Progenitor cell of endocrine pancreas (in vitro differentiated cells): ENCODE measurements at regions not wholly inside any gene's neighbourhood (a gene's known extent, or its start where the extent isn't known, plus 50 kb on each side); places are given as distances from the start of the nearest gene placed in this dataset.
"Not testable (repeated sequence)": the region's sequence is repeated elsewhere in the genome, so short reads cannot be mapped to it uniquely, and the experiment has no call there.

Experiments
- DNase-seq: peaks from one replicate; pipeline ENCODE4 v3.0.0; 2021; ENCODE audit warnings: low spot score; ENCODE audit not compliant: unreplicated experiment
- H3K27ac Mint-ChIP-seq: 2 replicates; pipeline ENCODE4 v1.8.0; 2021; ENCODE audit warnings: mild to moderate bottlenecking, moderate library complexity, mixed read lengths
- H3K27me3 Mint-ChIP-seq: 2 replicates; pipeline ENCODE4 v1.8.0; 2021; ENCODE audit warnings: mixed read lengths
- H3K36me3 Mint-ChIP-seq: 2 replicates; pipeline ENCODE4 v1.8.0; 2022; ENCODE audit warnings: mixed read lengths; ENCODE audit not compliant: insufficient read depth
- H3K4me1 Mint-ChIP-seq: 2 replicates; pipeline ENCODE4 v1.8.0; 2021; ENCODE audit warnings: low read depth, mixed read lengths
- H3K4me3 Mint-ChIP-seq: 2 replicates; pipeline ENCODE4 v1.8.0; 2021; ENCODE audit warnings: low read depth, mild to moderate bottlenecking, moderate library complexity, mixed read lengths
- H3K9me3 Mint-ChIP-seq: 2 replicates; pipeline ENCODE4 v1.8.0; 2021; ENCODE audit warnings: low read depth, mixed read lengths
- CTCF ChIP-seq: fragments of 200-600 bp; sonication (generic); IDR thresholded peaks from one replicate; pipeline ENCODE4 v1.5.0; 2021; ENCODE audit warnings: antibody characterized with exemption, mild to moderate bottlenecking; ENCODE audit not compliant: unreplicated experiment

GRCh38 chr3:36648241-36649034, 115.9 kb downstream of the DCLK3 start:
- H3K27me3 Mint-ChIP-seq, result peaks cover 11% of the 10 kb centered on the region
- no peak for TF ChIP-seq CTCF
- peaks cover under 1% of the 10 kb centered on the region for H3K9me3 Mint-ChIP-seq
- no peak overlapping the region for H3K27ac Mint-ChIP-seq
- no peak for DNase-seq
- no peaks in the 10 kb centered on the region for H3K36me3 Mint-ChIP-seq
- H3K4me3 Mint-ChIP-seq, result no peak overlapping the region
- peaks cover 8% of the 10 kb centered on the region for H3K4me1 Mint-ChIP-seq

GRCh38 chr3:36647423-36647853, 116.9 kb downstream of the DCLK3 start:
- Mint-ChIP-seq H3K27me3 (peaks cover 11% of the 10 kb centered on the region), H3K27ac (no peak overlapping the region), H3K9me3 (no peaks in the 10 kb centered on the region), H3K4me3 (no peak overlapping the region), H3K36me3 (no peaks in the 10 kb centered on the region), H3K4me1 (peaks cover 8% of the 10 kb centered on the region)
- TF ChIP-seq CTCF, result no peak
- no peak for DNase-seq

GRCh38 chr3:36643192-36643591, 121.2 kb downstream of the DCLK3 start:
- Mint-ChIP-seq H3K4me3 (no peak overlapping the region), H3K27ac (no peak overlapping the region), H3K4me1 (peaks cover 8% of the 10 kb centered on the region), H3K36me3 (no peaks in the 10 kb centered on the region), H3K27me3 (peaks cover 9% of the 10 kb centered on the region), H3K9me3 (no peaks in the 10 kb centered on the region)
- no peak for DNase-seq
- no peak for TF ChIP-seq CTCF

GRCh38 chr3:36635731-36636130, 128.6 kb downstream of the DCLK3 start:
- no peak for DNase-seq
- Mint-ChIP-seq H3K36me3 (no peaks in the 10 kb centered on the region), H3K27ac (no peak overlapping the region), H3K9me3 (peaks cover 3% of the 10 kb centered on the region), H3K4me3 (no peak overlapping the region), H3K27me3 (peaks cover 8% of the 10 kb centered on the region), H3K4me1 (no peaks in the 10 kb centered on the region)
- TF ChIP-seq CTCF, result no peak

GRCh38 chr3:36633897-36634296, 130.5 kb downstream of the DCLK3 start:
- not testable (repeated sequence) for H3K4me3 Mint-ChIP-seq, H3K9me3 Mint-ChIP-seq, H3K27ac Mint-ChIP-seq, H3K27me3 Mint-ChIP-seq, H3K4me1 Mint-ChIP-seq, H3K36me3 Mint-ChIP-seq, DNase-seq

- DNase-seq, result no peak
- Mint-ChIP-seq H3K27ac (no peak overlapping the region), H3K4me3 (no peak overlapping the region), H3K4me1 (peaks cover 3% of the 10 kb centered on the region), H3K36me3 (no peaks in the 10 kb centered on the region), H3K27me3 (peaks cover 3% of the 10 kb centered on the region), H3K9me3 (peaks cover 7% of the 10 kb centered on the region)
- TF ChIP-seq CTCF, result no peak
Observed at GRCh38 chr3:36633060-36633459, 131.3 kb downstream of the DCLK3 start.
